Loucy (cell line): ENCODE measurements at regions not wholly inside any gene's neighbourhood (a gene's known extent, or its start where the extent isn't known, plus 50 kb on each side); places are given as distances from the start of the nearest gene placed in this dataset.

Experiments
- CTCF ChIP-seq: fragments of 200-600 bp; sonication (generic); conservative IDR thresholded peaks from 2 replicates; pipeline ENCODE4 v1.5.1; 2014; ENCODE audit warnings: mild to moderate bottlenecking, antibody characterized with exemption, low read length
- EZH2phosphoT487 ChIP-seq: fragments of 200-600 bp; IDR thresholded peaks from 2 replicates; pipeline ENCODE4 v1.6.1; 2018; ENCODE audit warnings: antibody characterized with exemption, mild to moderate bottlenecking, moderate library complexity, borderline replicate concordance

DNA sequence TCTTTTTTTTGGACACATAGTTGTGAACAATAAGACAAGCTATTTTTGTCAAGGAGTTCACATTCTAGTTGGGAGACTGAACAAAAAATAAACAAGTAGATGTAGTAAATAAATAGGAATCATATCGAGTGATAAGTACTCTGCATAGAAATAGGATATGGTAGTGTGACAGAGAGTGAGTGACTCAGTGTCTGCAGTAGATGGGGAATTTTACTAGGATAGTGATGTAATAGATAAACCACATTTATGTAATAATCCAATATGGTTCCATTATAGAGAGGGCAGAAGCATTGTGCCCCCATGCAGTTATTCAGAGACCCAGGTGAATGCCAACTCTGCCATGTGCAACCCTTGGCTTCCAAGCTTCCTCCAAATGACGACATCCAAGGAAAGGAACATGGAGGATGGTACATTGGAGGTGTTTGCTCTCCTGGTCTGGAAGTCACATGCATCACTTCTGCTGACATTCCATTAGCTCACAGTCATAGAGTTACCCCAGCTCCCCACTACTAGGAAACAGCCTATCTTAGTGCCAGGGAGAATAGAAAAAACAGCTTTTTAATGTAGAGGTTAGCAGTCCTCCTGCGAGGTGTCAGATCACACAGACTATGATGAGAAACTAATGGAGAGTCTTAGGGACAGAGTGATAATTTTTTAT is 595.4 kb downstream of the NYAP2 start:
- TF ChIP-seq CTCF (no peak), EZH2phosphoT487 (no peak)
